Astrocyte of the cerebellum (primary cell): ENCODE measurements at regions not wholly inside any gene's neighbourhood (a gene's known extent, or its start where the extent isn't known, plus 50 kb on each side); places are given as distances from the start of the nearest gene placed in this dataset.
"Not testable (repeated sequence)": the region's sequence is repeated elsewhere in the genome, so short reads cannot be mapped to it uniquely, and the experiment has no call there.

ENCODE experiments used
- DNase-seq: peaks from one replicate; pipeline ENCODE4 v3.0.0-alpha.2; 2011; ENCODE audit warnings: low read depth
- H3K4me3 ChIP-seq: 2 replicates; pipeline ENCODE4 v1.5.1; 2011; ENCODE audit warnings: mild to moderate bottlenecking, low read depth, low read length, moderate library complexity
- in situ Hi-C: cut with HindIII; loops from 2 replicates; pipeline ENCODE4 v1.10.0; 2017; ENCODE audit warnings: low sequenced_read_pairs
- TF ChIP-seq, protein P1 (sequence below): IDR thresholded peaks from 2 replicates; pipeline ENCODE4 v1.5.1; 2012; ENCODE audit warnings: low read length, low read depth, moderate library complexity, mild to moderate bottlenecking; ENCODE audit errors: missing control alignments

DNA sequence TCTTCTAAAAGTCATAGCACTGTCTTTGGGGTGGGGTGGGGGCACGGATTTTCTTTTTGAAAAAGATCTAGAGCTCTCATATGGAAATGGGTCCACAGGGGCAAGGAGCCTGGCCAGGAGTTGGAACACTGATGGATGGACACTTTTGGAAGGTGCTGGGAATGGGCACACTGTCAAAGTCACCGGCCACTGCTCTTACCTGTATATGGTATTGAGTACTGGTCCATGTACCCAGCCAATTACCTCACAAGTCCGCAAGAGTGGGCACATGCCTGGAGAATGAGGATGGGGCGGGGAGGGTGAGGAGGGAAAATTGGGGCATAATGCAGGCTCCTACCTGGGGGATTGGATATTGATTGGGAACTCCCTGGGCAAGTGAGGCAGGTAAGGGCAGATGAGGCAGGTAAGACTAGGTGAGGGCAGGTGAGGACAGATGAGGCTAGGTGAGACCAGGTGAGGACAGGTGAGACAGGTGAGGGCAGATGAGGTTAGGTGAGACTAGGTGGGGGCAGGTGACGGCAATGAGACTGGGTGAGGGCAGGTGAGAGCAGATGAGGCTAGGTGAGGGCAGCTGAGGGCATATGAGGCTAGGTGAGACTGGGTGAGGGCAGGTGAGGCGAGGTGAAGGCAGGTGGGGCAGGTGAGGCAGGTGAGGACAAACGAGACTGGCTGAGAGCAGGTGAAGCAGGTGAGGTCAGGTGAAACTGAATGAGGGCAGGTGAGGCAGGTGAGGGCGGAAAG lies 167.9 kb downstream of the NRN1 start:
- in situ Hi-C loops: no loop called here
- H3K4me3 ChIP-seq: no peak overlapping the region
- TF ChIP-seq, protein P1, sequence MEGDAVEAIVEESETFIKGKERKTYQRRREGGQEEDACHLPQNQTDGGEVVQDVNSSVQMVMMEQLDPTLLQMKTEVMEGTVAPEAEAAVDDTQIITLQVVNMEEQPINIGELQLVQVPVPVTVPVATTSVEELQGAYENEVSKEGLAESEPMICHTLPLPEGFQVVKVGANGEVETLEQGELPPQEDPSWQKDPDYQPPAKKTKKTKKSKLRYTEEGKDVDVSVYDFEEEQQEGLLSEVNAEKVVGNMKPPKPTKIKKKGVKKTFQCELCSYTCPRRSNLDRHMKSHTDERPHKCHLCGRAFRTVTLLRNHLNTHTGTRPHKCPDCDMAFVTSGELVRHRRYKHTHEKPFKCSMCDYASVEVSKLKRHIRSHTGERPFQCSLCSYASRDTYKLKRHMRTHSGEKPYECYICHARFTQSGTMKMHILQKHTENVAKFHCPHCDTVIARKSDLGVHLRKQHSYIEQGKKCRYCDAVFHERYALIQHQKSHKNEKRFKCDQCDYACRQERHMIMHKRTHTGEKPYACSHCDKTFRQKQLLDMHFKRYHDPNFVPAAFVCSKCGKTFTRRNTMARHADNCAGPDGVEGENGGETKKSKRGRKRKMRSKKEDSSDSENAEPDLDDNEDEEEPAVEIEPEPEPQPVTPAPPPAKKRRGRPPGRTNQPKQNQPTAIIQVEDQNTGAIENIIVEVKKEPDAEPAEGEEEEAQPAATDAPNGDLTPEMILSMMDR: no peak
- no peak for DNase-seq

DNA sequence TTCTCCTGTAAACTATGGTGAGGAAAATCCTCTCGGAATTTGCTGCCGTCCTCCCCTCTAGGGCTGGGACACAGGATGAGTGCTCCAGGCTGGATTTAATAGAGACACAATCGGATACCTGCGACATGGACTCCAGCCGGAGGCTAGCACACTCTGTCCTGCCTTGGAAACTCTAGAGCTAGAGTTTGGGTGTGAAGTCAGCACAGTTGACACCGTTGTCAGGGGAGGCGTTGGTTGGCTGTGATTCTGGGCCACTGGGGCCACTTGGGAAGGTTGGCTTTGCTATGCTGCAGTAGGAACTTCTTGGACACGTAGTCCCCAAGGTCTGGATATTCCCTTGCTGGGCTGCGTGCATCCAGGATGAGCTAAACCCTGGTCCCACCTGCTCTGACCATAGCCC lies 169.4 kb downstream of the NRN1 start:
- in situ Hi-C loops: no loop called here

DNA sequence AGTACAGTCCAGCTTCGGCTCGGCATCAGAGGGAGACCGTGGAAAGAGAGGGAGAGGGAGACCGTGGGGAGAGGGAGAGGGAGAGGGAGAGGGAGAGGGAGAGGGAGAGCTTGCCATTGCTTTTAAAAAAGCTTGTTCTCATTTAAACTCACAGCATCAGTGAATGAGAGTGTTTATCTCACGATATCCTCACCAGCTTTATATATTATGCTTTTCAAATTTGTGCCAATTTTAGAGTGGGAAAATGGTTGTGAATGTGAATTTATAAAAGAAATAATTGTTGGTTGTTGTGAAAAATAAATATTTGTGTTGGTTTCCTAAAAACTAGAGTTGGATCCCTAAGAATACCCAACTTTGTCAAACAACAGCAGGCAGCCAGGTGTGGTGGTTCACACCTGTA lies 170.1 kb downstream of the NRN1 start:
- in situ Hi-C loops, H3K4me3 ChIP-seq, DNase-seq: not testable (repeated sequence)

More for the DNA sequence above, 169.4 kb downstream of the NRN1 start:
- no peak overlapping the region for H3K4me3 ChIP-seq
- no peak for DNase-seq
- TF ChIP-seq, protein P1: no peak

DNA sequence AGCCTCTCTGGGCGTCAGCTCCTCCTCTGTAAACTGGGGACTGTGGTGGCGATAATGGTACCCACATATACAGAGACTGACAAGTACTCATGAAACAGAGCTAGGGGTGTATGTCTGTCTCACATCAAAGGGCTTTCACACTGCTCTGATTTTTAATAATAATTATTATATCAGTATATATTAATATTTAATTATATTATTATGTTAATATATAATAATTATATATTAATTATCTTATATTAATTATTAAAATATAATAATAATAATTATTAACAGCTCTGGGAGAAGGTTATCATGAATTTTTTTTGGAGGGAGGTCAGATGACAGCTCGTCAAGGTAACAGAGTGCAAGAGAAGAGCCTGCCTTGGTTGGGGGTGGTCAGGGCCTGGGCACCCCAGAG lies 173.6 kb downstream of the NRN1 start:
- TF ChIP-seq, protein P1: no peak

DNA sequence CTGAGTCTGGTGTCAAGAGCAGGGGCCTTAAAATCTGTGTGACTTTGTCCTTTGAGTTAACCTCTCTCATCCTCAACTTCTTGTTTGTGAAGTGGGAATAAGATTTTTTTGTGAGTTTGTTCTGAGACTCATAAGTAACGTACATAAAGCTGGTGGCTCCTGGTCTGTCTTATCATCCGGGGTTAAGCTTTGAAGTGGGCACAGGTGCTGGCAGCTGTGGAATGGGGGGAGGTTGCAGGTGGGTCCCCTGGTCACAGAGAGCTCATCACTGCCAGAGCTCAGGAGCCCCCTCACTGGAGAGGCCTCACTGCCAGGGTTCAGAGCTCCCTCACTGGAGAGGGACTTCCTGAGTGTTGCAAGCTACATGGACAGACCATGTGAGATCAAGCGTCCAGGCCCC lies 174.1 kb downstream of the NRN1 start:
- TF ChIP-seq, protein P1: no peak
- H3K4me3 ChIP-seq: no peak overlapping the region
- in situ Hi-C loops: no loop called here

More for the DNA sequence above, 173.6 kb downstream of the NRN1 start:
- in situ Hi-C loops: no loop called here
- no peak overlapping the region for H3K4me3 ChIP-seq
- no peak for DNase-seq

DNA sequence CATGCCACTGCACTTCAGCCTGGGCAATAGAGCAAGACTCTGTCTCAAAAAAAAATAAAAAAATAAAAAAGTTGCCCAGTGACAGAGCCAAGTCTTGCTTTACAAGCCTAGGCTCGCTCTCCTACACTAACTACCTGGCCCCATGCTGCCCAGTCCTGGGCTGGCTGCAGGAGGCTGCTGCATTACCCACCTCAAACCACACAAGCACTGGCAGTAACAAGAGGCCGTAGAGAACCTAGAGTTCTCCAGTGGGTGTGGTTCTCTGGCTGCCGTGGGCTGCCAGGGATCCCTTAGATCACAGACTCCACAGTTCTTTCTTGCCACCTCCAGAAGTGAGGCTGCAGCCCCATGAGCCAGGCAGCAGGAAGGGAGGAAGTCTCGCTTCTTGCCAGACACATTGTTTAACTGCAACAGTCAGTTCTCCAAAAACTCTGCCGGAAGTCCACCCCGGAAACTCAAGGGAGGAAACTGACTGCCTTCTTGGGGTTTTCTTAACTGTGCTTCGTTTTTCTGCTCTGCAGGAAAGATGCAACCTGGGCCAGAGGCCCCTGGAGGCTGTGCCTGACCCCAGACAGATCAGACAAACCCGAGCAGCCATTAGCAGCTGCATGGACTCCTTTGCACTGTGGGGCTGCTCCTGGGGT lies 175.4 kb downstream of the NRN1 start:
- H3K4me3 ChIP-seq, in situ Hi-C loops, DNase-seq: not testable (repeated sequence)

More for the DNA sequence above, 174.1 kb downstream of the NRN1 start:
- no peak for DNase-seq

DNA sequence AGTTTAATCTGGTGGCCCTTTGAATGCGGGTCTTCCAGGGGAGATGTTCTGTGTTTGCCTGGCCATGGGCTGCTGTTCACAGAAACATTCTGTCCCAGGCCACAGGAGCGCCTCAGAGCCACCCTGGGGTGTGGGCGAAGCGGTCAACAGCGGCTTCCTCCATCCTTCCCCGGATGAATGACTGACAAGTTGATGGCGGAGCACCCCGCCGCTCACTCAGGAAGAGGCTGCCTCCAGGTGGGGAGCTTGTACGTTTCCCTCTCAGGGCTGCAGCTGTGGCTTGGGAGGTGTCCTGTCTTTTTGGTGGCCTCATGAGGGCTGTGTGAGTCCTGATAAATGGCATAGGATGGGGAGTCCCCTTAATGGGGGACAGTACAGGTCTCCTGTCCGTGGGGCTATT lies 178.4 kb downstream of the NRN1 start:
- TF ChIP-seq, protein P1: no peak
- in situ Hi-C loops: no loop called here
- H3K4me3 ChIP-seq: no peak overlapping the region
- DNase-seq: no peak
